Myocyte (in vitro differentiated cells): ENCODE measurements at regions not wholly inside any gene's neighbourhood (a gene's known extent, or its start where the extent isn't known, plus 50 kb on each side); places are given as distances from the start of the nearest gene placed in this dataset.
"Not testable (repeated sequence)": the region's sequence is repeated elsewhere in the genome, so short reads cannot be mapped to it uniquely, and the experiment has no call there.

Source experiments
- DNase-seq: peaks from one replicate; pipeline ENCODE4 v3.0.0-alpha.2; 2012; ENCODE audit warnings: low read depth

DNA sequence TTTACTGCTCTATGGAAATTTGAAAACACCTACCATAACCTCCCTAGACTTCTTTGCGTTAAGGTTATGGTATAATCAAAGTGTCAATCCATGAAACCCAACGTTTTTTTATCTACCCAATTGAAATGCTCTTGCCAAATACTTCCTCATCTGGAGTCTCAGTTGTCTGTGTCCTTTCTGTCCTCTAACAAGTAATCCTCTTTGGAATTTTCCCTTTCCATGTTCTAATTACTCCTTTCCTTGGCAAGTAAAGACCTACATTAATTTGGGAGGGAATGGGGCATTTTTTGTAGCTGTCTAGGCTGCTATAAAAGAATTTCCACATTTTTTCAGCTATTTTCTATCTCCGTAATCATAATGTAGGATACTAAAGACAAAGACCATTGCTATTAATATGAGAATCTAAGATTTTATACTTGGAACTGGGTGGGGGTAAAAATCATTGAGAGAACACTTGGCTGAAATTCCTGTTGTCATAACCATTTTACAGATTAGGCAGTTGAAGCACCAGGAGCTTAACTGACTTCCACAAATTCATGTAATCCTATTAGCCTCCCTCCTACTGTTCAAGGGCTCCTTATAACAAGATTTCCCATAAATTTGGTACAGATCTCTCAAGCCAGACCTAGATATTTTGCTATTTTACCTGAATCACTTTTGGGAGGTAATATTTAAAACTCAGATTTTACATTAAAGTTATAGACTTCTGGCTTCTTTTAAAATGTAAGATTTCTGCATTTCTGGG, 1307.6 kb downstream of the XPNPEP1 start:
- no peak for DNase-seq

- no peak for DNase-seq
These were observed 1310.8 kb downstream of the XPNPEP1 start for GRCh38 chr10:108612485-108612884.

DNA sequence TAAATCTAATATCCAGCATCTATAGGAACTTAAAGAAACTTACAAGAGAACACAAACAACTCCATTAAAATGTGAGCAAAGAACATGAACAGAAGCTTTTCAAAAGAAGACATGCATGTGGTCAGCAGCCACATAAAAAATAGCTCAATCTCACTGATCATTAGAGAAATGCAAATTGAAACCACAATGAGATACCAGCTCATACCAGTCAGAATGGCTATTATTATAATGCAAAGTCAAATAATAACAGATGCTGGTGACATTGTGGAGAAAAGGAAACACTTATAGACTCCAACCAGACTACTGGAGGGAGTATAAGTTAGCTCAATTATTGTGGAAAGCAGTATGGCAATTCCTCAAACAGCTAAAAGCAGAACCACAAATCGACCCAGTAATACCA, 1314.5 kb downstream of the XPNPEP1 start:
- DNase-seq = no peak

GRCh38 chr10:108601851-108602250, 1321.5 kb downstream of the XPNPEP1 start:
- no peak for DNase-seq

DNA sequence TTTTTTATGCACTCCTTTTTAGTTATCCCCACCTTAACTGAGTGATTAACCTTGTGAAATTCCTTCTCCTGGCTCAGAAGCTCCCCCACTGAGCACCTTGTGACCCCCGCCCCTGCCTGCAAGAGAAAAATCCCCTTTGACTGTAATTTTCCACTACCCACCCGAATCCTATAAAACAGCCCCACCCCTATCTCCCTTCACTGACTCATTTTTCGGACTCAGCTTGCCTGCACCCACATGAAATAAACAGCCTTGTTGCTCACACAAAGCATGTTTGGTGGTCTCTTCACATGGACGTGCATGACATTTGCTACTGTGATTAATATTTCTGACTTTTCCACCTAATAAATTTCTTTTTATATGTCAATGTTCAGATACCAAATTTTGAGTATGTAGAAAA, 1322.8 kb downstream of the XPNPEP1 start:
- DNase-seq = not testable (repeated sequence)

DNA sequence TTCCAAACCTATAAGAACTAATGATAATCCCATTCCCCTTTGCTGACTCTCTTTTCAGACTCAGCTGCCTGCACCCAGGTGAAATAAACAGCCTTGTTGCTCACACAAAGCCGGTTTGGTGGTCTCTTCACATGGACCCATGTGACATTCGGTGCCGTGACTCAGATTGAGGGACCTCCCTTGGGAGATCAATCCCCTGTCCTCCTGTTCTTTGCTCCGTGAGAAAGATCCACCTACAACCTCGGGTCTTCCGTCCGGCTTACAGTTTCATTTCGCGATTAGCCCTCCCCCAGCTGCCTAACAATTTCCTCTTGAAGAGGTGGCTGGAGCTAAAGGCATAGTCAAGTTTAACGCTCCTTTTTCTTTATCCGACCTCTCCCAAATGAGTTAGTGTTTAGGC, 1324.0 kb downstream of the XPNPEP1 start:
- not testable (repeated sequence) for DNase-seq

GRCh38 chr10:108598831-108599230, 1324.5 kb downstream of the XPNPEP1 start:
- no peak for DNase-seq

DNA sequence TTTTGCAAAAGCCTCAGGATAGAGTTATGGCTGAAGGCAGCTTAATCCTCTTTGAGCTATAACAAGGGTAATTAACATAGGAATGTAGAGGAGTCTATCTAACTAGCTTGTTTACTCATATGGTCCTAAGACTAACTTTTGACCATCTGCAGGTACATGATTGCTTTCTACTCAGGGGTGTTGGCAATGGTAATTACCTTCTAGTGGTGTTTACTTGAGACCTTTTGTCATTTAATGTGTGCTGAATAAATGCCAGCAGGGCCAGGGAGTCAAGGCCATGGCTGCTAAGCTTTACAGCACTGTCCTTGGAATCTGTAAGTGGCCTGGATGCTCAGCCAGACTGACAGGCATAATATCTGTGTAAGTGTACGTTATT, 1325.0 kb downstream of the XPNPEP1 start:
- no peak for DNase-seq

DNA sequence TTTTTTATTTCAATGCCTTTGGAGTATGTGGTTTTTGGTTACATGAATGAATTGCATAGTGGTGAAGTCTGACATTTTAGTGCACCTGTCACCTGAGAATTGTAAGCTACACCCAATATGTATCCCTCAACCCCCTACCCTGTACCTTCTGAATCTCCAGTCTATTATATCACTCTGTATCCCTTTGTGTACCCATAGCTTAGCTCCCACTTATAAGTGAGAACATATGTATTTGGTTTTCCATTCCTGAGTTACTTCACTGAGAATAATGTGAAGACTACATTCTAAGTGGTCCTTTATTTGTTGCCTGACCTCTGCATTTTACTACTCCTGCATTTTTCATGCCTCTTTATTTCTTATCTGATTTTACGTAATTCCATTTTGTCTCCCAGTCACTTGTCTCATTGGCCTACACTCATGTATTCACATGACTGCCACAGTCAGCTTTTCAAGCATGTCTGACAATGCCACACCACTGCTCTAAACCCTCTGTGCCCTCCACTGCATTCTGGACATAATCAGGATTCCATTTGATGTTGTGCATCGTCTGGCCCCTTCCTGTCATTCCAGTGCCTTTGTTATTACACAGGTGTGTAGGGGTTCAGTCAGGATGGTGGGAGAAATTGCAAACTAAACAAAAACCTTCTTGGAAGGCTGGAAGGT, 1325.5 kb downstream of the XPNPEP1 start:
- DNase-seq = no peak

- DNase-seq = no peak
These were observed 1326.3 kb downstream of the XPNPEP1 start for GRCh38 chr10:108597031-108597430.

GRCh38 chr10:108592956-108593355, 1330.4 kb downstream of the XPNPEP1 start:
- DNase-seq = no peak

DNA sequence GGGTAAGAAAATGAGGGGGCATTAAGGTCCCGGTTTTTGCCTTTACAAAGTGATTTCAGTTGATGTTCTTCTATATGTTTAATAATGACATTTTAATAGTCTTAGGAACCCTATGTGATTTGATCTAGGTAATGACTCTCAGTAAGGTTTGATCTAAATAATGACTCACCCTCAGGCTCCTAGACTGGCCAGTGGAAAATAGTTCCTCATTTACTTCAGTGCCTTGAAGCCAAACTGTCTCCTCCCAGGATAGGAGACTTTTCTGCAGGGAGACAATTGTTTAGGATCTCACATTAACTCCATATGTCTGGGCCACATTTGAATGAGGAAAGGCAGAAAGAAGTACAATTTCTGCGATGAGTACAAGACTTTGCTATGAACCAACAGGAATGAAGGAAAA, 1331.9 kb downstream of the XPNPEP1 start:
- DNase-seq = no peak

DNA sequence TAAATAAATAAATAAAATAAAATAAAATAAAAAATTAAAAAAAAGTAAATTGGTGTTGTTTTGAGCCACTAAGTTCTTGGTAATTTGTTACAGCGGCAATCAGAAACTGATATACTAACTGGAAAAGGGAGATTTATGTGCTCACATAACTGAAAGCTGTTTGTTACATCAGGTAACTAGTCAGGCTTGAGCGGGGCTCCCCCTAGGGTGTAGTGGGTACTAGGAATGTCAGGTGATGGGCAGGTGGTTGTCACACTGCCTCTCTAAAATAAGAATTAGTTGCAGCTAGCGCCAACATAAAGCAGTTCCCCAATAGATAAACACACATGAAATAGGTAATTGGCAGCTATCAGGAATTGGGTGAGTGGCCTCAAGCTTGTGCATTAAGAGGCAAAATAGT, 1336.9 kb downstream of the XPNPEP1 start:
- DNase-seq = no peak

- no peak for DNase-seq
These were observed 1339.4 kb downstream of the XPNPEP1 start for GRCh38 chr10:108583877-108584276.

DNA sequence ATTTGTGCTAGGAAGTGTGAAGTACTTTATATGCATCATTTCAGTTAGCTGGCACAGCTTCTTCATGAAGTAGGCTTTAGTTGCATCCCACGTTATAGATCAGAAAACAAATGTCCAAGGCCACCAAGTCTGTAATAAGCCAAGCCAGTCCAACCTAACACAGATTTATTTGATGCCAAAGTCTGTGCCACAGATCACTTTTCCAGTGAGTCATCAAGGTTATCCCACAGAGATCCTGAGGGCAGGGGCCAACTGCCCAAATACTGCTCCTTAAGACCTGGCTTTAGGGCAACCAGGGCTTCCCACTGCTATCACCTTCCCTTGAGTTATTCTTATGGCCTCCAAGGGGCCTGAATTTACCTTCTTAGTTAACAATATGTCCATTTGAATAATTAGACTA, 1340.4 kb downstream of the XPNPEP1 start:
- no peak for DNase-seq

DNA sequence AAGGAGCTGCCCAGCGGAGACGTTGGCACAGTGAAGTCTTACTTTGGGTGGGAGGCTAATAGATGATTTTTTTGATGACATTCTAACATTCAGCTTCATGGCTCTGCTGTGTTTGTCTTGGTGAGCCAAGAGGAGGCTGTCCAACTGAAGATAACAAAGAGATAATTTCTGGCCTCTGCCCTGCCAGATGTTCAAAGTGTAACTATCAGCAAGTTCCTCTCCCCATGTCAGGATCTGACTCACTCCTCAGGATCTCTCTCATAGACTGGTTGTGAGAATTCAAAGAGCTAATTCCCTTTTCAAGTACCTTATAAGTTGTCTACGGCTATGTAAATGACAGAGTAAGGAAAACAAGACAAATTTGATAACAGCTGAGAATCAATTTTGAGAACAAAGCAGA, 1340.9 kb downstream of the XPNPEP1 start:
- DNase-seq = no peak

- DNase-seq = no peak
These were observed 1345.1 kb downstream of the XPNPEP1 start for GRCh38 chr10:108578258-108578657.

GRCh38 chr10:108574233-108574632, 1349.1 kb downstream of the XPNPEP1 start:
- no peak for DNase-seq

DNA sequence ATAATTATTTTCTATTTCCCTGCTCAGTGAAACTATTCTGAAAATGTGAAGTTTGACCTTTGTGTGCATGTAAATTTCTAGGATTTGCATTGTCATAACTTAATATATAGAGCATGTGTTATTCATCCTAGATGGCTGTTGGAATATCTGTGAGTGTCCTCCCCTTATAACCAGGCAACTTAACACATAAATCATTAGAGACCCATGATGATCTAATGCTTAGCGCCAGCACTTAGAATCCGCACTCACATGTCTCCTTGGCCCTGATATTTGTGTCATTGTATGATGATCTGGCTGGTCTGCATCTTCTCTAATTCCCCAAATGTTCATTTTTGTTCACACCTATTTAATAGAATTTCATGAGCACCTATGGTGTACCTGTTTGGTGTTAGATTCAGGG, 1354.5 kb downstream of the XPNPEP1 start:
- DNase-seq = no peak

- no peak for DNase-seq
These were observed 1355.2 kb downstream of the XPNPEP1 start for GRCh38 chr10:108567899-108568752.

GRCh38 chr10:108566316-108567107, 1356.8 kb downstream of the XPNPEP1 start:
- no peak for DNase-seq
